K562 (cell line): ENCODE measurements at regions not wholly inside any gene's neighbourhood (a gene's known extent, or its start where the extent isn't known, plus 50 kb on each side); places are given as distances from the start of the nearest gene placed in this dataset.
A peak's percentile ranks its signal among the peaks of the same experiment; 100 is the strongest.

Source experiments
- BRD4 ChIP-seq: fragments of 200-600 bp; sonication (generic); IDR thresholded peaks from 2 replicates; pipeline ENCODE4 v1.6.1; 2017; ENCODE audit warnings: inconsistent platforms
- RFX1 ChIP-seq: fragments of 450-650 bp; IDR thresholded peaks from 2 replicates; pipeline ENCODE4 v1.6.1; 2016; ENCODE audit warnings: mild to moderate bottlenecking, moderate library complexity
- ZKSCAN8 ChIP-seq: fragments of 200-800 bp; sonication (Bioruptor generic); IDR thresholded peaks from 2 replicates; pipeline ENCODE4 v1.6.1; 2016; ENCODE audit warnings: missing genetic modification characterization, missing compliant biosample characterization
- ZNF695 ChIP-seq: fragments of 450-650 bp; formaldehyde crosslinking; IDR thresholded peaks from 2 replicates; pipeline ENCODE4 v1.4.0; 2020; ENCODE audit warnings: mild to moderate bottlenecking, moderate library complexity
- TF ChIP-seq, protein P1 (sequence below): fragments of 250-450 bp; sonication (Bioruptor Pico); IDR thresholded peaks from 2 replicates; pipeline ENCODE4 v1.5.0; 2021; ENCODE audit warnings: mild to moderate bottlenecking, borderline replicate concordance
- TF ChIP-seq, protein P2 (sequence below), 2 experiments: fragments of 150-350 bp in 1 of 2; IDR thresholded peaks; 2 replicates each; pipeline ENCODE4 v1.6.1; 2012 to 2016; ENCODE audit warnings: low read depth in 2 of 2, low read length in 2 of 2, mild to moderate bottlenecking in 1 of 2, moderate library complexity in 1 of 2

DNA sequence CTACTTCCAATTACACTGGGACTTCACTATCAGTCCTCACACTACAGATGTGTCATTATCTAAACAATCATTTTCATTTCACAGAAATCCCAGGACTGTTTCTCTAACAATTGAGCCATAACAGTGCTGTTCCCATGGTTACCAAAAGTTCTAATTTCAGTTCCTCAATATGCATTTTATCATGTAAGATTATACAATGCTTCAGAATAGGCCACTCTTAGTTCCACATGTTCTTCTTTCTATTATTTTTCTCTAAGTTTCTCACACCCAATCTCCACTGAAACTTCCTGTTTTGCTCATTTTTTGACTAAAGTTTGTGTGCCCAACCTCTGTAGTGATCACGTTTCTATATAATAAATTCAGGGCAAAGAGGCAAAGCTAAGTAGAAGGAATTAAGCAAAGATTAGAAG, 185.8 kb downstream of the DUSP6 start (continued):
- TF ChIP-seq, protein P1, sequence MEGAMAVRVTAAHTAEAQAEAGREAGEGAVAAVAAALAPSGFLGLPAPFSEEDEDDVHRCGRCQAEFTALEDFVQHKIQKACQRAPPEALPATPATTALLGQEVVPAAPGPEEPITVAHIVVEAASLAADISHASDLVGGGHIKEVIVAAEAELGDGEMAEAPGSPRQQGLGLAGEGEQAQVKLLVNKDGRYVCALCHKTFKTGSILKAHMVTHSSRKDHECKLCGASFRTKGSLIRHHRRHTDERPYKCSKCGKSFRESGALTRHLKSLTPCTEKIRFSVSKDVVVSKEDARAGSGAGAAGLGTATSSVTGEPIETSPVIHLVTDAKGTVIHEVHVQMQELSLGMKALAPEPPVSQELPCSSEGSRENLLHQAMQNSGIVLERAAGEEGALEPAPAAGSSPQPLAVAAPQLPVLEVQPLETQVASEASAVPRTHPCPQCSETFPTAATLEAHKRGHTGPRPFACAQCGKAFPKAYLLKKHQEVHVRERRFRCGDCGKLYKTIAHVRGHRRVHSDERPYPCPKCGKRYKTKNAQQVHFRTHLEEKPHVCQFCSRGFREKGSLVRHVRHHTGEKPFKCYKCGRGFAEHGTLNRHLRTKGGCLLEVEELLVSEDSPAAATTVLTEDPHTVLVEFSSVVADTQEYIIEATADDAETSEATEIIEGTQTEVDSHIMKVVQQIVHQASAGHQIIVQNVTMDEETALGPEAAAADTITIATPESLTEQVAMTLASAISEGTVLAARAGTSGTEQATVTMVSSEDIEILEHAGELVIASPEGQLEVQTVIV (CRISPR knock-in tag) = 0 out of 2 replicates have a peak, but pooled peaks have one; percentile 14
- TF ChIP-seq, protein P2, sequence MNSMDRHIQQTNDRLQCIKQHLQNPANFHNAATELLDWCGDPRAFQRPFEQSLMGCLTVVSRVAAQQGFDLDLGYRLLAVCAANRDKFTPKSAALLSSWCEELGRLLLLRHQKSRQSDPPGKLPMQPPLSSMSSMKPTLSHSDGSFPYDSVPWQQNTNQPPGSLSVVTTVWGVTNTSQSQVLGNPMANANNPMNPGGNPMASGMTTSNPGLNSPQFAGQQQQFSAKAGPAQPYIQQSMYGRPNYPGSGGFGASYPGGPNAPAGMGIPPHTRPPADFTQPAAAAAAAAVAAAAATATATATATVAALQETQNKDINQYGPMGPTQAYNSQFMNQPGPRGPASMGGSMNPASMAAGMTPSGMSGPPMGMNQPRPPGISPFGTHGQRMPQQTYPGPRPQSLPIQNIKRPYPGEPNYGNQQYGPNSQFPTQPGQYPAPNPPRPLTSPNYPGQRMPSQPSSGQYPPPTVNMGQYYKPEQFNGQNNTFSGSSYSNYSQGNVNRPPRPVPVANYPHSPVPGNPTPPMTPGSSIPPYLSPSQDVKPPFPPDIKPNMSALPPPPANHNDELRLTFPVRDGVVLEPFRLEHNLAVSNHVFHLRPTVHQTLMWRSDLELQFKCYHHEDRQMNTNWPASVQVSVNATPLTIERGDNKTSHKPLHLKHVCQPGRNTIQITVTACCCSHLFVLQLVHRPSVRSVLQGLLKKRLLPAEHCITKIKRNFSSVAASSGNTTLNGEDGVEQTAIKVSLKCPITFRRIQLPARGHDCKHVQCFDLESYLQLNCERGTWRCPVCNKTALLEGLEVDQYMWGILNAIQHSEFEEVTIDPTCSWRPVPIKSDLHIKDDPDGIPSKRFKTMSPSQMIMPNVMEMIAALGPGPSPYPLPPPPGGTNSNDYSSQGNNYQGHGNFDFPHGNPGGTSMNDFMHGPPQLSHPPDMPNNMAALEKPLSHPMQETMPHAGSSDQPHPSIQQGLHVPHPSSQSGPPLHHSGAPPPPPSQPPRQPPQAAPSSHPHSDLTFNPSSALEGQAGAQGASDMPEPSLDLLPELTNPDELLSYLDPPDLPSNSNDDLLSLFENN (IDR thresholded peaks at IDR 0.05; ENCODE audit: low read depth in 2 of 2, low read length in 2 of 2) = no peak
- TF ChIP-seq BRD4 = peak; percentile 48; the same call in 1 of the 2 replicates
- TF ChIP-seq ZKSCAN8 (CRISPR knock-in tag) = 0 out of 2 replicates have a peak, but pooled peaks have one; percentile 19
- peak; percentile 74 for TF ChIP-seq RFX1
- no peak for TF ChIP-seq ZNF695 (CRISPR knock-in tag)
